CD4-positive, alpha-beta T cell treated with Interferon gamma for 1 hour (primary cell): ENCODE measurements at regions not wholly inside any gene's neighbourhood (a gene's known extent, or its start where the extent isn't known, plus 50 kb on each side); places are given as distances from the start of the nearest gene placed in this dataset.
"Not testable (repeated sequence)": the region's sequence is repeated elsewhere in the genome, so short reads cannot be mapped to it uniquely, and the experiment has no call there.

Experiments used
- DNase-seq: peaks from one replicate; pipeline ENCODE4 v3.0.0-alpha.2; 2020

GRCh38 chr6:130725551-130725950, 101.7 kb upstream of the SMLR1 start:
- no peak for DNase-seq

- DNase-seq, result not testable (repeated sequence)
These were observed 99.1 kb upstream of the SMLR1 start for GRCh38 chr6:130728064-130728463.

GRCh38 chr6:130730600-130730999, 96.6 kb upstream of the SMLR1 start:
- DNase-seq, result no peak

GRCh38 chr6:130734161-130734560, 93.0 kb upstream of the SMLR1 start:
- DNase-seq, result no peak

GRCh38 chr6:130740308-130740707, 86.9 kb upstream of the SMLR1 start:
- DNase-seq, result no peak

- DNase-seq, result no peak
These were observed 85.0 kb upstream of the SMLR1 start for GRCh38 chr6:130742131-130742681.

GRCh38 chr6:130743175-130743574, 84.0 kb upstream of the SMLR1 start:
- DNase-seq, result no peak

GRCh38 chr6:130744576-130745366, 82.4 kb upstream of the SMLR1 start:
- DNase-seq, result no peak

GRCh38 chr6:130748041-130748440, 79.2 kb upstream of the SMLR1 start:
- no peak for DNase-seq

- no peak for DNase-seq
These were observed 77.8 kb upstream of the SMLR1 start for GRCh38 chr6:130749402-130749801.

- no peak for DNase-seq
These were observed 74.9 kb upstream of the SMLR1 start for GRCh38 chr6:130752267-130752666.

- DNase-seq, result no peak
These were observed 72.3 kb upstream of the SMLR1 start for GRCh38 chr6:130754786-130755367.

- DNase-seq, result no peak
These were observed 71.7 kb upstream of the SMLR1 start for GRCh38 chr6:130755368-130756034.

GRCh38 chr6:130756824-130757223, 70.4 kb upstream of the SMLR1 start:
- no peak for DNase-seq

GRCh38 chr6:130758813-130759212, 68.4 kb upstream of the SMLR1 start:
- no peak for DNase-seq

GRCh38 chr6:130760006-130760405, 67.2 kb upstream of the SMLR1 start:
- no peak for DNase-seq

- DNase-seq, result no peak
These were observed 65.9 kb upstream of the SMLR1 start for GRCh38 chr6:130761286-130761685.

- DNase-seq, result no peak
These were observed 62.0 kb upstream of the SMLR1 start for GRCh38 chr6:130765181-130765727.

- DNase-seq, result no peak
These were observed 60.7 kb upstream of the SMLR1 start for GRCh38 chr6:130766239-130767144.

GRCh38 chr6:130769861-130770260, 57.3 kb upstream of the SMLR1 start:
- no peak for DNase-seq

GRCh38 chr6:130771741-130772140, 55.5 kb upstream of the SMLR1 start:
- DNase-seq, result no peak

- no peak for DNase-seq
These were observed 53.3 kb upstream of the SMLR1 start for GRCh38 chr6:130773860-130774259.
